GM21381 (cell line): ENCODE measurements at regions not wholly inside any gene's neighbourhood (a gene's known extent, or its start where the extent isn't known, plus 50 kb on each side); places are given as distances from the start of the nearest gene placed in this dataset.

Source experiments
- ATAC-seq: cut with Tn5 transposase; IDR thresholded peaks from one replicate; pipeline ENCODE4 v1.9.1; 2021; ENCODE audit warnings: mild to moderate bottlenecking, moderate library complexity; ENCODE audit not compliant: unreplicated experiment

- ATAC-seq, result no peak
Measured at GRCh38 chr3:99542767-99543518, 95.5 kb upstream of the COL8A1 start.

- no peak for ATAC-seq
Measured at GRCh38 chr3:99541181-99541580, 97.2 kb upstream of the COL8A1 start.

GRCh38 chr3:99537416-99537815 lies 101.0 kb upstream of the COL8A1 start:
- no peak for ATAC-seq

- ATAC-seq, result no peak
Measured at GRCh38 chr3:99536555-99537314, 101.7 kb upstream of the COL8A1 start.

GRCh38 chr3:99534951-99535704 lies 103.3 kb upstream of the COL8A1 start:
- ATAC-seq, result no peak

GRCh38 chr3:99532246-99532645 lies 106.1 kb upstream of the COL8A1 start:
- ATAC-seq, result no peak

- ATAC-seq, result no peak
Measured at GRCh38 chr3:99529265-99529664, 109.1 kb upstream of the COL8A1 start.

- ATAC-seq, result no peak
Measured at GRCh38 chr3:99526921-99527320, 111.5 kb upstream of the COL8A1 start.

GRCh38 chr3:99524559-99524958 lies 113.8 kb upstream of the COL8A1 start:
- ATAC-seq, result no peak

- no peak for ATAC-seq
Measured at GRCh38 chr3:99523431-99524127, 114.8 kb upstream of the COL8A1 start.

- no peak for ATAC-seq
Measured at GRCh38 chr3:99522147-99522546, 116.2 kb upstream of the COL8A1 start.

- ATAC-seq, result no peak
Measured at GRCh38 chr3:99521551-99521950, 116.8 kb upstream of the COL8A1 start.

- ATAC-seq, result no peak
Measured at GRCh38 chr3:99520513-99520912, 117.9 kb upstream of the COL8A1 start.

- ATAC-seq, result no peak
Measured at GRCh38 chr3:99516936-99517335, 121.5 kb upstream of the COL8A1 start.

GRCh38 chr3:99515891-99516290 lies 122.5 kb upstream of the COL8A1 start:
- ATAC-seq, result no peak

- no peak for ATAC-seq
Measured at GRCh38 chr3:99509224-99509623, 129.2 kb upstream of the COL8A1 start.

GRCh38 chr3:99508191-99508590 lies 130.2 kb upstream of the COL8A1 start:
- no peak for ATAC-seq

- ATAC-seq, result peak; percentile 99
Measured at GRCh38 chr3:99505646-99506269, 132.6 kb upstream of the COL8A1 start.

GRCh38 chr3:99505200-99505599 lies 133.2 kb upstream of the COL8A1 start:
- peak; percentile 37 for ATAC-seq

GRCh38 chr3:99504258-99504657 lies 134.1 kb upstream of the COL8A1 start:
- no peak for ATAC-seq

GRCh38 chr3:99503350-99503749 lies 135.0 kb upstream of the COL8A1 start:
- ATAC-seq, result no peak
